GM19452 (cell line): ENCODE measurements at regions not wholly inside any gene's neighbourhood (a gene's known extent, or its start where the extent isn't known, plus 50 kb on each side); places are given as distances from the start of the nearest gene placed in this dataset.

Source experiments
- ATAC-seq: cut with Tn5 transposase; IDR thresholded peaks from one replicate; pipeline ENCODE4 v1.9.1; 2021; ENCODE audit not compliant: unreplicated experiment

- ATAC-seq: no peak
These were observed 156.7 kb upstream of the CDH19 start for GRCh38 chr18:66760559-66760958.

- no peak for ATAC-seq
These were observed 155.3 kb upstream of the CDH19 start for GRCh38 chr18:66759050-66759828.

GRCh38 chr18:66757946-66758345 lies 154.1 kb upstream of the CDH19 start:
- ATAC-seq: no peak

GRCh38 chr18:66754335-66754734 lies 150.4 kb upstream of the CDH19 start:
- no peak for ATAC-seq

- no peak for ATAC-seq
These were observed 148.8 kb upstream of the CDH19 start for GRCh38 chr18:66752733-66753132.

- no peak for ATAC-seq
These were observed 145.7 kb upstream of the CDH19 start for GRCh38 chr18:66749481-66750035.

GRCh38 chr18:66749030-66749429 lies 145.1 kb upstream of the CDH19 start:
- ATAC-seq: no peak

GRCh38 chr18:66742832-66743231 lies 138.9 kb upstream of the CDH19 start:
- ATAC-seq: no peak

GRCh38 chr18:66735933-66736332 lies 132.0 kb upstream of the CDH19 start:
- no peak for ATAC-seq

- ATAC-seq: no peak
These were observed 130.6 kb upstream of the CDH19 start for GRCh38 chr18:66734451-66734850.

- no peak for ATAC-seq
These were observed 128.0 kb upstream of the CDH19 start for GRCh38 chr18:66731890-66732289.

GRCh38 chr18:66729442-66730239 lies 125.8 kb upstream of the CDH19 start:
- ATAC-seq: no peak

- ATAC-seq: no peak
These were observed 125.1 kb upstream of the CDH19 start for GRCh38 chr18:66728951-66729350.

- no peak for ATAC-seq
These were observed 124.1 kb upstream of the CDH19 start for GRCh38 chr18:66727991-66728390.

GRCh38 chr18:66724664-66725356 lies 120.9 kb upstream of the CDH19 start:
- ATAC-seq: no peak

- no peak for ATAC-seq
These were observed 118.8 kb upstream of the CDH19 start for GRCh38 chr18:66722671-66723070.

- no peak for ATAC-seq
These were observed 104.8 kb upstream of the CDH19 start for GRCh38 chr18:66708646-66709045.

- ATAC-seq: no peak
These were observed 103.6 kb upstream of the CDH19 start for GRCh38 chr18:66707473-66707872.

- no peak for ATAC-seq
These were observed 91.4 kb upstream of the CDH19 start for GRCh38 chr18:66695281-66695680.

- ATAC-seq: no peak
These were observed 91.0 kb upstream of the CDH19 start for GRCh38 chr18:66694852-66695251.

- no peak for ATAC-seq
These were observed 83.7 kb upstream of the CDH19 start for GRCh38 chr18:66687635-66688034.
